Adrenal gland (tissue), 5 donors: ENCODE measurements at regions not wholly inside any gene's neighbourhood (a gene's known extent, or its start where the extent isn't known, plus 50 kb on each side); places are given as distances from the start of the nearest gene placed in this dataset.
"Not testable (repeated sequence)": the region's sequence is repeated elsewhere in the genome, so short reads cannot be mapped to it uniquely, and the experiment has no call there.

Source experiments
- POLR2A ChIP-seq, 2 donors: fragments of 450-650 bp; IDR thresholded peaks; one replicate each; pipeline ENCODE4 v1.6.1; 2017; ENCODE audit warnings: antibody characterized with exemption in 2 of 2, mild to moderate bottlenecking in 2 of 2, moderate library complexity in 1 of 2
- TF ChIP-seq, protein P1 (sequence below), 6 experiments: fragments of 450-650 bp in 4 of 6; fragments of 200-600 bp in 2 of 6; sonication (generic) in 1 of 6; IDR thresholded peaks; 1 replicate in 5 of 6; 2 replicates in 1 of 6; pipeline versions ENCODE4 v1.5.1 to v1.8.0; 2016 to 2021; ENCODE audit warnings: antibody characterized with exemption in 6 of 6, mild to moderate bottlenecking in 2 of 6, moderate library complexity in 1 of 6
- donor health status: DM: no; HTN: no; CAD: no.

DNA sequence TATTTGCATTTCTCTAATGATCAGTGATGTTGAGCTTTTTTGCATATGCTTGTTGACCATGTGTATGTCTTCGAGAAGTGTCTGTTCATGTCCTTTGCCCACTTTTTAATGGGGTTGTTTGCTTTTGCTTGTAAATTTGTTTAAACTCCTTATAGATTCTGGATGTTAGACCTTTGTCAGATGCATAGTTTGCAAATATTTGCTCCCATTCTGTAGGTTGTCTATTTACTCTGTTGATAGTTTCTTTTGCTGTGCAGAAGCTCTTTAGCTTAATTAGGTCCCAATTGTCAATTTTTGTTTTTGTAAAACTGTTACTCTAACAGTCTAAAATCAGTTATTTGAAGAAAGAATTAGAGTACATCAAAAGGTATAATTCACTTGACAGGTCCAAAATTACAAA, 160.6 kb downstream of the LRIG3 start:
- TF ChIP-seq, protein P1, sequence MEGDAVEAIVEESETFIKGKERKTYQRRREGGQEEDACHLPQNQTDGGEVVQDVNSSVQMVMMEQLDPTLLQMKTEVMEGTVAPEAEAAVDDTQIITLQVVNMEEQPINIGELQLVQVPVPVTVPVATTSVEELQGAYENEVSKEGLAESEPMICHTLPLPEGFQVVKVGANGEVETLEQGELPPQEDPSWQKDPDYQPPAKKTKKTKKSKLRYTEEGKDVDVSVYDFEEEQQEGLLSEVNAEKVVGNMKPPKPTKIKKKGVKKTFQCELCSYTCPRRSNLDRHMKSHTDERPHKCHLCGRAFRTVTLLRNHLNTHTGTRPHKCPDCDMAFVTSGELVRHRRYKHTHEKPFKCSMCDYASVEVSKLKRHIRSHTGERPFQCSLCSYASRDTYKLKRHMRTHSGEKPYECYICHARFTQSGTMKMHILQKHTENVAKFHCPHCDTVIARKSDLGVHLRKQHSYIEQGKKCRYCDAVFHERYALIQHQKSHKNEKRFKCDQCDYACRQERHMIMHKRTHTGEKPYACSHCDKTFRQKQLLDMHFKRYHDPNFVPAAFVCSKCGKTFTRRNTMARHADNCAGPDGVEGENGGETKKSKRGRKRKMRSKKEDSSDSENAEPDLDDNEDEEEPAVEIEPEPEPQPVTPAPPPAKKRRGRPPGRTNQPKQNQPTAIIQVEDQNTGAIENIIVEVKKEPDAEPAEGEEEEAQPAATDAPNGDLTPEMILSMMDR (IDR thresholded peaks at IDR 0.05): not testable (repeated sequence)
- TF ChIP-seq POLR2A (IDR thresholded peaks at IDR 0.05): not testable (repeated sequence)
